NCI-H1417 (cell line): ENCODE measurements at regions not wholly inside any gene's neighbourhood (a gene's known extent, or its start where the extent isn't known, plus 50 kb on each side); places are given as distances from the start of the nearest gene placed in this dataset.

Experiments
- DNase-seq, 3 experiments: peaks; one replicate each; lab custom pipeline; 2025; lab: John Stamatoyannopoulos, UW

- DNase-seq: no peak
Measured at GRCh38 chr1:55374801-55375616, 159.8 kb upstream of the USP24 start.

GRCh38 chr1:55374216-55374615 is 159.1 kb upstream of the USP24 start:
- DNase-seq: no peak

- DNase-seq: no peak
Measured at GRCh38 chr1:55369474-55369873, 154.3 kb upstream of the USP24 start.

DNA sequence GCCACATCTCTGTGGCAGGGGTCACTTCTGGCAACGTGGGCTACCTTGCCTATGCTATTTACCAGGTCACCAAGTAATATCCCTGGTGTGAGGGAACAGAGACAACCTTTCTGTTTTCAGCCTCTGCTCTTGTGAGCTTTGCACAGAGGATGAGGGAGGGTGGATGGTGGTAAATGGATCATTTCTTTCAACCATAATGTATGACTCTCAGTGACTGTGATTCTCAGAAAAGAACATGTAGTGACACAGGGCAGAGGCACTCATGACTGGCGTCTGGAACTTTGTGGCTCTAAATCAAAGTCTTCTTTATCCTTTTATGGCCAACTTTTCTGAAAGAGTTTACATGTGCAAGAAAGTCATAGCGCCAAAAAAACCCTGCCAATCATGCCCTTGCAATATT is 153.5 kb upstream of the USP24 start:
- no peak for DNase-seq

- no peak for DNase-seq
Measured at GRCh38 chr1:55367273-55367672, 152.1 kb upstream of the USP24 start.

DNA sequence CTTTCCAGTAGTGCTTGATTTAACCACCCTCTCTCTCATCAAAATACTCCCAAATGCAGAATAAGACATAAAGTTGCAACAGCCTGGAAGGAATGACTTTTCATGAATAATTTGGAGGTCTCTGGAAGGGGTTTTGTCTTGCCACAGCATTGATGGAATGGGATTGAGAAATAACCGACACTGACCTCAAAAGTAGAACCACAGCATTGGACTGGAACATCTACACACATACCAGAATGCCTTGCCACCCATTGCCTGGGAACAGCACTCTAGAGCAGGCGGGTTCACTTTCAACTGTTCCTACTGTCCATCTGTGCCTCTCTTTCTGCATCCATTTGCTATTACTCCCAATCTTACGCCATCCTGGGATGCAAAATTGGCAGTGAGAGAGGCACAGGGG is 149.1 kb upstream of the USP24 start:
- no peak for DNase-seq

GRCh38 chr1:55363268-55363667 is 148.1 kb upstream of the USP24 start:
- no peak for DNase-seq

GRCh38 chr1:55362558-55362957 is 147.4 kb upstream of the USP24 start:
- no peak for DNase-seq

DNA sequence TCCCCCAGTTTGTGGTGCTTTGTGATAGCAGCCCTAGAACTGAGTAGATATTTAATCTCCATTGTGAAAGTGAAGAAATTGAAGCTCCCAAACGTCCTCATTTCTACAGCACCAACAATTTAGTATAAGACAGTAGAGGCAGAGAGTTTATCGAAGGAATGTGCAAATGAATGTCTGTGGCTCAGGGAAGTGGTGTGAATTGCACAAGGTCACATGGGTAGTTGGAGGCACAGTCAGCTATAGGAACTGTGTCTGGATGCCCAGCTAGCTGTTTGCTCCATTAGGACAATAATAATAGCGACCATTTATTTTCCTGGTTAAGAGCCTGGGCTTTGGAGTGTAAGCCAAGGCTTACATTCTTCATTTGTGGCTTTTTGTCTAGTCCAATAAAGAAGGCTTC is 144.4 kb upstream of the USP24 start:
- DNase-seq: no peak

- no peak for DNase-seq
Measured at GRCh38 chr1:55358581-55358980, 143.4 kb upstream of the USP24 start.

- no peak for DNase-seq
Measured at GRCh38 chr1:55355549-55355948, 140.4 kb upstream of the USP24 start.

GRCh38 chr1:55353707-55354620 is 138.8 kb upstream of the USP24 start:
- DNase-seq: no peak

DNA sequence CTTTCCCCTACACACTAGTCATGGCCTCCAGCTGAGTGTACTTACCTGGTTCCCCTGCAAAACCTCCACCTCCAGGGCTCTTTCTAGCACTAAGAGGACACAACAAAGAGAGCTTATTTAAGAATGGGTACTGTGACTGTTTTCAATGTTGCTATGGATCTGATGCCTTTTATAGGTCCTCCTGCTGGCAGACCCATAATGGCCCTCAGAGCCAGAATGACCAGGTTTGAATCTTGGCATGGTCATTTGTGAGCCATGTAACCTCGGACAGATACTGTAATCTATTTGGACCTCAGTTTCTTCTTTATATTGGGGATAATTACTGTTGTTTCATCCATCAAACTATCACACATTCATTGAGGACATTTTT is 137.6 kb upstream of the USP24 start:
- no peak for DNase-seq

- DNase-seq: no peak
Measured at GRCh38 chr1:55352080-55352810, 137.1 kb upstream of the USP24 start.

DNA sequence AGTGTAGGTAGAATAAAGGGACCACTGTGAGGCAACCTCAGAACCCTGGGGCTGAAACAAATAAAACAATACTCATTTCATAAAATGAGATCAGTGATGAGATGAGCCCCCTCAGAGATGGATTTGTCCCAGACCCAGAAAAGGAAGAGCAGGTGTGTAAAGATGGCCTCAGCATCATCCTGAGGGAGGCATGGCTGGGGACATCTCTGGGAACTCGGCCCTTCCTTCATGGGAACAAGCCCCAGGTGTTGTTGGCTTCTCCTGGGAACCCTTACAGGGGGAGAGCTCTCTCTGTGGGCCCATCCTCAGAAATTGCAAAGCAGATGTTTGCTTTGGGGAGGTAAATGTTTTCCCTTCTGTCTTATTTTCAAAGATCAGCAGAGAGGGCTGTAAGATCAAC is 133.2 kb upstream of the USP24 start:
- DNase-seq: no peak

GRCh38 chr1:55347866-55348265 is 132.7 kb upstream of the USP24 start:
- DNase-seq: no peak

DNA sequence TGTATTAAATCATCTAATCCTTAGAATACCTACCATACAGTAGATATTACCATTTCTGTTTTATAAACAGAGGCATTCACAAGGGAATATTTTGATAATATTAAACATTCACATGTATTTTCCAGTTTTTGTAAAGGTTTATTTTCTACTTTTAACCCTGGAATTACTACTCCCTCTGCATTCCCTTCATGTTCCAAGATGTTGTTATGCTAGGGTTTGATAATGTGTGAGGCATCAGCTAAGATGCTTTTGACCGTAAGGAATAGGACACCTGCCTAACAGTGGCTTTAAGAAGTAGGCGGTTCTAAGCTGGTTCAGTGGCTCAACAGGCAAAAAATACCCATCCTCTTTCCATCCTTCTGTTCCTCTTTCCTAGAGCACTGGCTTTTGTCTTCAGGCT is 131.9 kb upstream of the USP24 start:
- DNase-seq: no peak

DNA sequence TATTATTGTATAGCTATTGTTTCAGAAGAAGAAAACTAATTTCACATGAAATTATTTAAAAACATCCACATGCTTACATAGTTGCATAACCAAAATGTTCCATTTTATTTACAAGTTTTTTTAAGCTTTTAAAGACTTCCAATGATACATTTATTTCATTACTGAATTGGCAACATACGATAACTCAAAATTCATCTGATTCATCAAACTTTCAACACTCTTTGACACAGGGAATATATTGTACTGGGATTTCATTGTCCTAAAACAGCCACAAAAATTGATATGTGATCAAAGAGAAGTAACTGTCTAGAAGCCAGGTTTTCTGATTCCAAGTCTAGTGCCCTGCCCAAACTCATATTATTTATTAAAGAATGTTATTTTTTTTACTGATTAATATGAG is 131.4 kb upstream of the USP24 start:
- DNase-seq: no peak

DNA sequence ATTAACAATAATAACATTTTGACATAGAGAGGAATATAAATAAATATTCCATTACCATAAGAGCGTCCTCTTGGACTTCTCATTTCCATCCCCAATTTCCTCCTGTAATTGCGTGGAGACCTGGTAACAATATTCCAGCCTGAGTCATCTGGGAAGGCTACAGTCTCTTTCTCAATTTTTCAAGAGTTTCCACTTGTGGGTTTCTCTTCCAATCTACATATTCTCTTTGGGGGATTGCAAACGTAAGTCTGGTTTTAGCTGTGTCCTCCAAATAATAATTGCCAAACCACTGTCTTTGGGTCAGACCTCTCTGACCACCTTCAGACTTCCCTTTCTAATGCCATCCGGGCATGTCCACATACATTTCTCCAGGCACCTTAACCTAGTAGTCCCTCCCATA is 124.5 kb upstream of the USP24 start:
- DNase-seq: no peak

GRCh38 chr1:55338448-55338820 is 123.3 kb upstream of the USP24 start:
- no peak for DNase-seq

DNA sequence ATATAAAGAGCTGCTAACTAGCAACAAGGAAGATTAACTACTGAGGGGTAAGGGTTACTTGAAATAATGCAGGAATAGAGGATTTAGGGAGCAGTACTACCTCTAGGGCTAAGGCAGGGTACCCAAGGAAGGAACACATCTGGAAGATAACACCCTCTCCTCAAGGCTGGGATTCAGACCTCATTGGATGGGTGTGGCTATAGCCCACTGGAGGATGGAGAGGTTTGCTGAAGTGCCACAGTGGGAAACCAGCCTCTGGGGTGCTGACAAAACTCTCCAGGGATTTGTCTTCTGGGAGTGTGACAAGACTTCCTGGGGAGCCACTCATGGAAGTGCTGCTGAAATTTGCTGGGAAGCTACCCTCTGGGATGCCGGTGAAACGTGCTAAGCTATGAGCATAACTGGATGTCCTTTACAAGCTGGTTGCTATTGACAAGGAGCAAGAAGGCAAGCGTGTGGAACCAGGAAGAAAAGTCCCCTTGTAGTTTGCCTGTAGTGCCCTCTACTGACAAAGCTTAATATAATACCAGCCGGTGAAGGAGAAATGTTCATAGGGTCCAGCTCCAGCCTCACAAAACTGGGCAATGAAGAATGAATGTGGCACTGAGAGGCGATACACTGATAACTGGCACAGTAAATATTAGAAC is 122.8 kb upstream of the USP24 start:
- DNase-seq: peak in 2 of 3 experiments; percentile 15 to 18

DNA sequence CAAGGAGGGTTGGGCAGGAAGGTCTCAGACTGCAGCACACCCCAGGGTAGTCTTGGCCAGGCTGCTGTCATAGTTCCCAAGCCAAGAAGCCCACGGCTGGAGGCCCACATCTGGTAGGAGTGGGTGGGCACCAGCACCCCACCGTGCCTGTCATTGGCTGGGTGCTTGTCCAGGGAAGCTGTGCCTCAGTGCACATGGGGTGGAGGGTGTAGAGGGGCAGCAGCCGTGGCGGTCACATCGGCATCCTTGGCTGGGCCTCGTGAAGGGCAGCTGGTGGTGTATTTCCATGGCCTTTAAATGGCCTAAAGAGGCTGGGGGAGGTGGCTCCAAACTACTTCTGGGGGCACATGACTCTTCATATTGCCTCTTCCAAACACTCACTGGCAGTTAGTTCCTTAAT is 119.6 kb upstream of the USP24 start:
- DNase-seq: no peak
